Epithelial cell of proximal tubule (primary cell): ENCODE measurements at regions not wholly inside any gene's neighbourhood (a gene's known extent, or its start where the extent isn't known, plus 50 kb on each side); places are given as distances from the start of the nearest gene placed in this dataset.

Experiments used
- DNase-seq: peaks from one replicate; pipeline ENCODE4 v3.0.0-alpha.2; 2011; ENCODE audit warnings: low read depth
- H3K4me3 ChIP-seq: 2 replicates; pipeline ENCODE4 v1.5.1; 2011; ENCODE audit warnings: low read depth, mild to moderate bottlenecking, low read length
- TF ChIP-seq, protein P1 (sequence below): conservative IDR thresholded peaks from 2 replicates; pipeline ENCODE4 v1.5.1; 2012; ENCODE audit warnings: low read depth, mild to moderate bottlenecking, low read length

DNA sequence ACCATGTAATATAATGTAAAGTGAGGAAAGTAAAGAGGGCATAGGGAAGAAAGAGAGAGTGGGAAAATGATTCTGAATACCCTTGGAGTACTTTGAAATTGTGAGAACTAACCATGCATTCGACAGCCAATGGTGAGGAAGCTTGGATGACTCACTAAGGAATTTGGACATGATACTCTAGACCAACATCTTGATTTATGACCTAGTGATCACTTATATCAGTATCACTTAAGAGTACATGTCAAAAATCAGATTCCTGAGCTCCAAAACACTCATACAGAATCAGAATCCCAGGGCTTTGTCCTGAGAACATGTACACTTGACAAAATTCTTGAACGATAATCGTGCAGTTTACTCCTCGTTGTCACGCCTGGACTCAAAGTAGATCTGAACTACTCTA, 1899.8 kb upstream of the PIK3C3 start:
- no peak for DNase-seq
- TF ChIP-seq, protein P1, sequence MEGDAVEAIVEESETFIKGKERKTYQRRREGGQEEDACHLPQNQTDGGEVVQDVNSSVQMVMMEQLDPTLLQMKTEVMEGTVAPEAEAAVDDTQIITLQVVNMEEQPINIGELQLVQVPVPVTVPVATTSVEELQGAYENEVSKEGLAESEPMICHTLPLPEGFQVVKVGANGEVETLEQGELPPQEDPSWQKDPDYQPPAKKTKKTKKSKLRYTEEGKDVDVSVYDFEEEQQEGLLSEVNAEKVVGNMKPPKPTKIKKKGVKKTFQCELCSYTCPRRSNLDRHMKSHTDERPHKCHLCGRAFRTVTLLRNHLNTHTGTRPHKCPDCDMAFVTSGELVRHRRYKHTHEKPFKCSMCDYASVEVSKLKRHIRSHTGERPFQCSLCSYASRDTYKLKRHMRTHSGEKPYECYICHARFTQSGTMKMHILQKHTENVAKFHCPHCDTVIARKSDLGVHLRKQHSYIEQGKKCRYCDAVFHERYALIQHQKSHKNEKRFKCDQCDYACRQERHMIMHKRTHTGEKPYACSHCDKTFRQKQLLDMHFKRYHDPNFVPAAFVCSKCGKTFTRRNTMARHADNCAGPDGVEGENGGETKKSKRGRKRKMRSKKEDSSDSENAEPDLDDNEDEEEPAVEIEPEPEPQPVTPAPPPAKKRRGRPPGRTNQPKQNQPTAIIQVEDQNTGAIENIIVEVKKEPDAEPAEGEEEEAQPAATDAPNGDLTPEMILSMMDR = no peak
- no peak overlapping the region for H3K4me3 ChIP-seq

GRCh38 chr18:40049716-40050115, 1905.3 kb upstream of the PIK3C3 start:
- no peak for DNase-seq
- TF ChIP-seq, protein P1 = no peak
- no peak overlapping the region for H3K4me3 ChIP-seq

GRCh38 chr18:40048886-40049650, 1906.0 kb upstream of the PIK3C3 start:
- TF ChIP-seq, protein P1 = no peak
- DNase-seq = no peak
- no peak overlapping the region for H3K4me3 ChIP-seq

- no peak overlapping the region for H3K4me3 ChIP-seq
- TF ChIP-seq, protein P1 = no peak
- DNase-seq = no peak
Measured at GRCh38 chr18:40048253-40048652, 1906.8 kb upstream of the PIK3C3 start.

GRCh38 chr18:40046596-40046995, 1908.4 kb upstream of the PIK3C3 start:
- TF ChIP-seq, protein P1 = no peak
- DNase-seq = no peak
- no peak overlapping the region for H3K4me3 ChIP-seq

GRCh38 chr18:40041951-40042350, 1913.1 kb upstream of the PIK3C3 start:
- no peak for DNase-seq
- TF ChIP-seq, protein P1 = no peak
- H3K4me3 ChIP-seq = no peak overlapping the region

GRCh38 chr18:40040574-40040973, 1914.5 kb upstream of the PIK3C3 start:
- TF ChIP-seq, protein P1 = no peak
- DNase-seq = no peak

More at GRCh38 chr18:40040574-40040973, 1914.5 kb upstream of the PIK3C3 start:
- no peak overlapping the region for H3K4me3 ChIP-seq
